Glutamatergic neuron (in vitro differentiated cells): ENCODE measurements at regions not wholly inside any gene's neighbourhood (a gene's known extent, or its start where the extent isn't known, plus 50 kb on each side); places are given as distances from the start of the nearest gene placed in this dataset.

ENCODE experiments used
- DNase-seq: peaks from one replicate; pipeline ENCODE4 v3.0.0; 2022
- H3K27ac Mint-ChIP-seq: one replicate; pipeline ENCODE4 v1.8.0; 2020; ENCODE audit warnings: mild to moderate bottlenecking, mixed read lengths, inconsistent platforms; ENCODE audit not compliant: unreplicated experiment
- H3K27me3 Mint-ChIP-seq: one replicate; pipeline ENCODE4 v1.8.0; 2020; ENCODE audit warnings: mild to moderate bottlenecking, moderate library complexity, mixed read lengths, inconsistent platforms; ENCODE audit not compliant: unreplicated experiment
- H3K36me3 Mint-ChIP-seq: one replicate; pipeline ENCODE4 v1.8.0; 2020; ENCODE audit warnings: mild to moderate bottlenecking, mixed read lengths, inconsistent platforms; ENCODE audit not compliant: unreplicated experiment
- H3K4me1 Mint-ChIP-seq: one replicate; pipeline ENCODE4 v1.8.0; 2020; ENCODE audit warnings: mild to moderate bottlenecking, low read depth, mixed read lengths, inconsistent platforms; ENCODE audit not compliant: unreplicated experiment
- H3K4me3 Mint-ChIP-seq: one replicate; pipeline ENCODE4 v1.8.0; 2020; ENCODE audit warnings: mild to moderate bottlenecking, mixed read lengths, inconsistent platforms; ENCODE audit not compliant: unreplicated experiment
- H3K9me3 Mint-ChIP-seq: one replicate; pipeline ENCODE4 v1.8.0; 2020; ENCODE audit warnings: mild to moderate bottlenecking, moderate library complexity, mixed read lengths, inconsistent platforms; ENCODE audit not compliant: unreplicated experiment
- CTCF ChIP-seq: fragments of 200-600 bp; sonication (generic); IDR thresholded peaks from one replicate; pipeline ENCODE4 v1.5.0; 2021; ENCODE audit not compliant: partially characterized antibody, unreplicated experiment

- TF ChIP-seq CTCF: no peak
- Mint-ChIP-seq H3K27ac (no peak overlapping the region), H3K9me3 (no peaks in the 10 kb centered on the region), H3K4me1 (no peaks in the 10 kb centered on the region), H3K4me3 (no peak overlapping the region), H3K27me3 (no peaks in the 10 kb centered on the region), H3K36me3 (no peaks in the 10 kb centered on the region)
- no peak for DNase-seq
Measured at GRCh38 chr5:112086740-112087139, 329.7 kb upstream of the NREP start.

GRCh38 chr5:112084149-112084548 lies 327.2 kb upstream of the NREP start:
- no peaks in the 10 kb centered on the region for H3K36me3 Mint-ChIP-seq
- no peak for DNase-seq
- H3K27me3 Mint-ChIP-seq: no peaks in the 10 kb centered on the region
- no peak overlapping the region for H3K4me3 Mint-ChIP-seq
- no peaks in the 10 kb centered on the region for H3K9me3 Mint-ChIP-seq
- TF ChIP-seq CTCF: no peak
- H3K27ac Mint-ChIP-seq: no peak overlapping the region
- H3K4me1 Mint-ChIP-seq: no peaks in the 10 kb centered on the region

- Mint-ChIP-seq H3K27ac (no peak overlapping the region), H3K27me3 (no peaks in the 10 kb centered on the region), H3K4me3 (no peak overlapping the region), H3K9me3 (no peaks in the 10 kb centered on the region), H3K36me3 (no peaks in the 10 kb centered on the region), H3K4me1 (no peaks in the 10 kb centered on the region)
- TF ChIP-seq CTCF: no peak
- DNase-seq: no peak
Measured at GRCh38 chr5:112083623-112084022, 326.6 kb upstream of the NREP start.

- Mint-ChIP-seq H3K36me3 (no peaks in the 10 kb centered on the region), H3K4me3 (no peak overlapping the region), H3K27ac (no peak overlapping the region), H3K27me3 (no peaks in the 10 kb centered on the region), H3K4me1 (no peaks in the 10 kb centered on the region), H3K9me3 (no peaks in the 10 kb centered on the region)
- no peak for DNase-seq
- TF ChIP-seq CTCF: no peak
Measured at GRCh38 chr5:112077180-112077579, 320.2 kb upstream of the NREP start.

GRCh38 chr5:112070022-112070421 lies 313.0 kb upstream of the NREP start:
- no peaks in the 10 kb centered on the region for H3K9me3 Mint-ChIP-seq
- H3K36me3 Mint-ChIP-seq: no peaks in the 10 kb centered on the region
- TF ChIP-seq CTCF: no peak
- H3K27ac Mint-ChIP-seq: no peak overlapping the region
- no peak overlapping the region for H3K4me3 Mint-ChIP-seq
- DNase-seq: no peak
- no peaks in the 10 kb centered on the region for H3K27me3 Mint-ChIP-seq
- H3K4me1 Mint-ChIP-seq: no peaks in the 10 kb centered on the region
